B cell (primary cell): ENCODE measurements at regions not wholly inside any gene's neighbourhood (a gene's known extent, or its start where the extent isn't known, plus 50 kb on each side); places are given as distances from the start of the nearest gene placed in this dataset.

Source experiments
- ATAC-seq: fragments of 200-7000 bp; cut with Tn5 transposase; one replicate; pipeline ENCODE4 v1.10.0; 2021; ENCODE audit warnings: low read depth, mild to moderate bottlenecking, moderate number of reproducible peaks, moderate library complexity
- CTCF ChIA-PET: fragments of 350-600 bp; sonication (Branson Sonifier 250); formaldehyde crosslinking; loops from one replicate; lab custom pipeline; 2021; ENCODE audit warnings: antibody characterized with exemption, inconsistent platforms; lab: Charles Lee
- POLR2A ChIA-PET: fragments of 350-600 bp; sonication (Branson Sonifier 250); formaldehyde crosslinking; loops from one replicate; lab custom pipeline; 2021; ENCODE audit warnings: antibody characterized with exemption; lab: Charles Lee
- DNase-seq: peaks from one replicate; pipeline ENCODE4 v3.0.0; 2013
- H2AFZ ChIP-seq: 2 replicates; pipeline ENCODE4 v1.6.1; 2012; ENCODE audit warnings: mild to moderate bottlenecking, low read depth, low read length; ENCODE audit not compliant: insufficient read depth, poor library complexity, severe bottlenecking
- H3K27ac ChIP-seq, 2 donors: 1 replicate in 1 of 2; 2 replicates in 1 of 2; pipeline ENCODE4 v1.5.1; 2012 to 2013; ENCODE audit warnings: low read length in 2 of 2, mild to moderate bottlenecking in 2 of 2, moderate library complexity in 1 of 2
- H3K27me3 ChIP-seq, 4 experiments: fragments of 200-600 bp in 1 of 4; sonication (generic) in 1 of 4; replicated peaks in 1 of 4; 1 replicate in 2 of 4; 2 replicates in 2 of 4; pipeline versions ENCODE4 v1.6.1 to v1.7.0; 2013 to 2016; ENCODE audit warnings: low read length in 3 of 4, mild to moderate bottlenecking in 2 of 4, mixed read lengths in 1 of 4, moderate library complexity in 1 of 4; ENCODE audit not compliant: insufficient read depth in 4 of 4, control insufficient read depth in 3 of 4; ENCODE audit errors: control extremely low read depth in 1 of 4
- H3K36me3 ChIP-seq, 2 experiments: replicated peaks in 1 of 2; 1 replicate in 1 of 2; 2 replicates in 1 of 2; pipeline versions ENCODE4 v1.6.1 to v1.7.1; 2013; ENCODE audit warnings: low read length in 1 of 2; ENCODE audit not compliant: insufficient read depth in 2 of 2, control insufficient read depth in 1 of 2; ENCODE audit errors: control extremely low read depth in 1 of 2, extremely low read depth in 1 of 2
- H3K4me1 ChIP-seq, 2 donors: fragments of 200-600 bp in 1 of 2; sonication (generic) in 1 of 2; 1 replicate in 1 of 2; 2 replicates in 1 of 2; pipeline versions ENCODE4 v1.5.1 to v1.6.1; 2013 to 2017; ENCODE audit warnings: low read length in 2 of 2; ENCODE audit not compliant: control insufficient read depth in 2 of 2, insufficient read depth in 2 of 2
- H3K4me2 ChIP-seq: replicated peaks from 2 replicates; pipeline ENCODE3; 2012; ENCODE audit warnings: mild to moderate bottlenecking, low read depth, low read length; ENCODE audit not compliant: poor library complexity, severe bottlenecking
- H3K4me3 ChIP-seq, 5 experiments: fragments of 200-600 bp in 1 of 5; sonication (generic) in 1 of 5; 1 replicate in 3 of 5; 2 replicates in 2 of 5; pipeline versions ENCODE4 v1.5.1 to v1.7.0; 2011 to 2016; ENCODE audit warnings: low read length in 4 of 5, mild to moderate bottlenecking in 4 of 5, low read depth in 2 of 5, control low read depth in 1 of 5, moderate library complexity in 1 of 5; ENCODE audit not compliant: insufficient read depth in 1 of 5; ENCODE audit errors: control extremely low read depth in 1 of 5, extremely low read depth in 1 of 5
- H3K79me2 ChIP-seq: fragments of 200-600 bp; sonication (generic); one replicate; pipeline ENCODE4 v1.6.0; 2016; ENCODE audit warnings: low read length; ENCODE audit not compliant: control insufficient read depth, insufficient read depth
- H3K9ac ChIP-seq: fragments of 200-600 bp; sonication (generic); 2 replicates; pipeline ENCODE4 v1.6.1; 2017; ENCODE audit warnings: mild to moderate bottlenecking, low read length, moderate library complexity
- H3K9me3 ChIP-seq, 3 donors: one replicate each; pipeline versions ENCODE4 v1.6.1 to v1.7.1; 2013; ENCODE audit warnings: low read length in 2 of 3; ENCODE audit not compliant: control insufficient read depth in 2 of 3, insufficient read depth in 1 of 3; ENCODE audit errors: control extremely low read depth in 1 of 3
- H4K20me1 ChIP-seq: 2 replicates; pipeline ENCODE4 v1.6.0; 2012; ENCODE audit warnings: mild to moderate bottlenecking, low read length; ENCODE audit not compliant: insufficient read depth, control insufficient read depth, poor library complexity, severe bottlenecking
- H3K27ac Mint-ChIP-seq: one replicate; pipeline ENCODE4 v1.8.0; 2021; ENCODE audit warnings: mixed read lengths
- H3K27me3 Mint-ChIP-seq: one replicate; pipeline ENCODE4 v1.8.0; 2021; ENCODE audit warnings: mixed read lengths
- H3K4me1 Mint-ChIP-seq: one replicate; pipeline ENCODE4 v1.8.0; 2021; ENCODE audit warnings: mixed read lengths
- H3K4me3 Mint-ChIP-seq: one replicate; pipeline ENCODE4 v1.8.0; 2021; ENCODE audit warnings: mixed read lengths
- H3K9me3 Mint-ChIP-seq: one replicate; pipeline ENCODE4 v1.8.0; 2022; ENCODE audit warnings: mixed read lengths; ENCODE audit not compliant: insufficient read depth
- EZH2 ChIP-seq: IDR thresholded peaks from 2 replicates; pipeline ENCODE4 v1.6.1; 2012; ENCODE audit warnings: borderline replicate concordance, low read depth, mild to moderate bottlenecking, moderate library complexity, low read length; ENCODE audit not compliant: insufficient read depth, poor library complexity, severe bottlenecking
- WGBS: methylation state at CpG from one replicate; pipeline ENCODE4 v1.1.5; 2013; ENCODE audit warnings: missing lambda C conversion rate; ENCODE audit not compliant: insufficient coverage; 5-methylcytosine and 5-hydroxymethylcytosine counted together
- intact Hi-C: fragments of 100-400 bp; cut with micrococcal nuclease; formaldehyde crosslinking; loops from one replicate; pipeline ENCODE4 v1.10.0; 2022
- TF ChIP-seq, protein P1 (sequence below): fragments of 200-600 bp; IDR thresholded peaks from one replicate; pipeline ENCODE4 v1.8.0; 2022; ENCODE audit warnings: antibody characterized with exemption, mild to moderate bottlenecking

- Histone ChIP-seq H3K79me2 (no peaks in the 10 kb centered on the region), H3K36me3 (no peaks in the 10 kb centered on the region), H3K27me3 (no peaks in the 10 kb centered on the region), H3K4me3 (no peak overlapping the region), H3K9me3 (peaks cover 0 to 3% (median 0%) of the 10 kb centered on the region in 3 donors), H3K9ac (no peak overlapping the region), H3K27ac (no peak overlapping the region), H3K4me2 (no peak overlapping the region), H4K20me1 (no peaks in the 10 kb centered on the region), H3K4me1 (peaks cover 0 to 3% of the 10 kb centered on the region in 2 donors), H2AFZ (no peak overlapping the region)
- ATAC-seq (no peak), DNase-seq (no peak)
- no peaks in the 10 kb centered on the region for H3K4me1 Mint-ChIP-seq
- ChIA-PET CTCF (no interaction called here), POLR2A (no interaction called here)
- no peak overlapping the region for H3K4me3 Mint-ChIP-seq
- H3K27ac Mint-ChIP-seq: no peak overlapping the region
- no peak for TF ChIP-seq EZH2
- TF ChIP-seq, protein P1, sequence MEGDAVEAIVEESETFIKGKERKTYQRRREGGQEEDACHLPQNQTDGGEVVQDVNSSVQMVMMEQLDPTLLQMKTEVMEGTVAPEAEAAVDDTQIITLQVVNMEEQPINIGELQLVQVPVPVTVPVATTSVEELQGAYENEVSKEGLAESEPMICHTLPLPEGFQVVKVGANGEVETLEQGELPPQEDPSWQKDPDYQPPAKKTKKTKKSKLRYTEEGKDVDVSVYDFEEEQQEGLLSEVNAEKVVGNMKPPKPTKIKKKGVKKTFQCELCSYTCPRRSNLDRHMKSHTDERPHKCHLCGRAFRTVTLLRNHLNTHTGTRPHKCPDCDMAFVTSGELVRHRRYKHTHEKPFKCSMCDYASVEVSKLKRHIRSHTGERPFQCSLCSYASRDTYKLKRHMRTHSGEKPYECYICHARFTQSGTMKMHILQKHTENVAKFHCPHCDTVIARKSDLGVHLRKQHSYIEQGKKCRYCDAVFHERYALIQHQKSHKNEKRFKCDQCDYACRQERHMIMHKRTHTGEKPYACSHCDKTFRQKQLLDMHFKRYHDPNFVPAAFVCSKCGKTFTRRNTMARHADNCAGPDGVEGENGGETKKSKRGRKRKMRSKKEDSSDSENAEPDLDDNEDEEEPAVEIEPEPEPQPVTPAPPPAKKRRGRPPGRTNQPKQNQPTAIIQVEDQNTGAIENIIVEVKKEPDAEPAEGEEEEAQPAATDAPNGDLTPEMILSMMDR: no peak
- H3K27me3 Mint-ChIP-seq: no peaks in the 10 kb centered on the region
- no peaks in the 10 kb centered on the region for H3K9me3 Mint-ChIP-seq
- intact Hi-C loops: no loop called here
Observed at GRCh38 chr1:81304187-81304586, 496.5 kb upstream of the ADGRL2 start.

DNA sequence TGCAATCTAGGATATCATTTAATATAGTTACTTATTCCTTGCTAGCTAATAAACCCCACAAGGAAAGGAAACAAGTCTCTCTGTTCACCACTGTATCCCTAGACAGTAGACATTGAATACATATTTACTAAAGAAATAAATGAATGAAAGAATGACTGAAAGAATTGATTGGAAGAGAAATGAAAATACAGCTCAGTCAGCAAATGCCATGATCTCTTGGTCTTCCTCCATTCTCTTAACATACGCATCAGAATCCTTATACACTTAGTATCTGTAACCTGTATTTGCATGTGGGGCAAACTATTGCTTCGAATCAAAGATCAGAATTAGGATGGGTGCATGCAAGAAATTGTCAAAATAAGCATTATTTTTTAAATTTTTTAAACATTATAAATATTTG is 500.8 kb upstream of the ADGRL2 start:
- Mint-ChIP-seq H3K27me3 (no peaks in the 10 kb centered on the region), H3K9me3 (no peaks in the 10 kb centered on the region), H3K4me1 (no peaks in the 10 kb centered on the region), H3K27ac (no peak overlapping the region), H3K4me3 (no peak overlapping the region)
- Histone ChIP-seq H3K4me2 (no peak overlapping the region), H2AFZ (no peak overlapping the region), H3K4me3 (no peak overlapping the region), H3K4me1 (no peaks in the 10 kb centered on the region), H3K36me3 (no peaks in the 10 kb centered on the region), H3K9me3 (peaks cover 0 to 3% (median 0%) of the 10 kb centered on the region in 3 donors), H3K79me2 (no peaks in the 10 kb centered on the region), H3K9ac (no peak overlapping the region), H4K20me1 (no peaks in the 10 kb centered on the region), H3K27me3 (no peaks in the 10 kb centered on the region), H3K27ac (no peak overlapping the region)
- WGBS: no CpG with 5 or more reads among the region's 2 CpGs
- ATAC-seq (no peak), DNase-seq (no peak)
- POLR2A ChIA-PET: no interaction called here
- intact Hi-C loops: no loop called here
- TF ChIP-seq EZH2: no peak
- TF ChIP-seq, protein P1: no peak
- CTCF ChIA-PET: no interaction called here
